ENCODE measurements at regions not wholly inside any gene's neighbourhood (a gene's known extent, or its start where the extent isn't known, plus 50 kb on each side); places are given as distances from the start of the nearest gene placed in this dataset.
"Not testable (repeated sequence)": the region's sequence is repeated elsewhere in the genome, so short reads cannot be mapped to it uniquely, and the experiment has no call there.

DNA sequence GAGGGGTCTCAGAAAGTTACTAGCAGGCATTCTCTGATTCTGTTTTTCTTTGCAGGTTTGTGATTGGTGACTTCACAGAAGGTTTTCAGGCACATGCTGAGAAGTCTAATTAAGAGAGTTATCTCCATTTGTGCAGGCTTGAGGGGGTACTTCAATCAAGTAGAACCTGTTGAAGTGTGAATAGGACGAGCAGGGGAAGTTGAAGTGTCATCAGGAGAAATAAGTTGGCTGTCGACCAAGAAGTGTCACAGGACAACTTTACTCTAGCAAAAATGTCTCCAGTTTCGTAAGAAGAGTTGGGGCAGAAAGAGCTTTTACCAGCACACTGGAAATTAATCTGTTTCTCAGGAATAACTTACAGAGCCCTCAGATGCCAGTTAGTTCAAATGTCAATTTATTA, 576.5 kb upstream of the SLITRK5 start:
- DNase-seq: peak; percentile 14

DNA sequence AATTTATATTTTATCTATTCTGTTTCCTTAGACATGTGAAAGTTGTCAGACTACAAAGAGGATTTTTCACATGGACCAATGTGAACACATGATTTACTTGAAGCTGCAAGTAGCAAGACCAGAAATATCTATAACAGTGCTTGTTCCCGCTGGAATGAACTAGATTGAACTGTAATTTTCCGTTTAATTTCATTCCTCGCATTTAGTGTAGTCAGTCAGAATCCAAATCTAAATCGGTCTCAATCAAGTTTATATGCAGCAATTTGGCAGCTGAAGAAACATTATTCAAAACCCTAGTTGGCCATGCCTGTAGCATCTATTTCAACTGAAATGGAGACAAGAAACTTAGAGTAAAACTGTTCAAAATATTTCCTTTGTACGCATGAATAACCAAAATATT, 570.7 kb upstream of the SLITRK5 start:
- no peak for DNase-seq

DNA sequence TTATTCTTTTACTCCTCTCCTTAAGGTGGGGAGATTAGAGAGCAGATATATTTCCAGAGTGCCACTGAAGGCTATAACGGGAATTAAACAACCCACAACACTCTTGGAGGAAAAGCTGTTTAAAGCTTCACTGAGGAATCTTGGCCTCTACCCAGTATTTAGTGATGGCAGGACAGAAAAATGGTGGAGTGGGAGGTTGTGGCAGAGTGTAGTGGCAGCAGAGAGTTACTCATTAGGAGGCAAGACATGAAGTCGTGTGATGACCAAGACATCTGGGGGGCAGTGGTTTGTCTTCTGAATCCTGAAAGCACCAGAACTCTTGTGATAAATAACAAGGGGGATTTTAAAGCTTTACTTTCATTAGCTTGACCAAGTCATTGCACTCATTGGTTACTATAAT, 563.5 kb upstream of the SLITRK5 start:
- no peak for DNase-seq

DNA sequence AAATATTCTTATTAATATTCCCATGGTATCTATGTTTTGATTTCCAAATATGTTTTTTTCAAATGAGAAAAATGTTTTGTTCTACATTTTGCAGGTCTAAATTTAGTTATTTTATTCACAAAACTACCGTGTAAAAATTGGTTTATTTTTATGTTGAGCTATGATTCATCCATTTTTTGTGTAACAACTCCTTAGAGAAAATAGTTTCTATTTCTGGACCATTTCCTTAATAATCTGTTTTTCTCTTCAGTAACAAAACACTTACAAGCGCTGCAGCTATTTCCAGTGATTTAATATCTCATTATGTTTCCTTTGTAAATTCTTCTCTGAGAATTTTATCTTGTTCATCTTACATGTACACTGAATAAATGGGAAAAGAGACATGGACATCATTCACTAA, 550.7 kb upstream of the SLITRK5 start:
- no peak for DNase-seq

DNA sequence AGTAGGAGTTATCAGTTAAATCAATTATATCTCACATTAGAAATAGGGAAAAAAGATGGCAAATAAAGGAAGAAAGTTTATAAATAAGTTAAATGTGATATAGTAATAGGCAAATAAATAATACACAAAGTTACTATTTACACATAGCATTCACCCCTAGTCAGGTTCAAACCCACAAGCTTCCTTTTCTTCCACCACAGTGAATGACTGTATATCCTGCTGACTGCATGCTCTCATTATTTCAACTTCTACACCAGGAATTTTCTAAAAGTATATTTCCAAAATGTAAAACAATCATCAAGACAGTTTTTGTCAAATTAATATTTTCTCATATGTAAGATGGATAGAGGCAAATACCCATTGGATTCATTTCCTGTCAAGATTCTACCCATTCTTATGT, 548.6 kb upstream of the SLITRK5 start:
- no peak for DNase-seq

DNA sequence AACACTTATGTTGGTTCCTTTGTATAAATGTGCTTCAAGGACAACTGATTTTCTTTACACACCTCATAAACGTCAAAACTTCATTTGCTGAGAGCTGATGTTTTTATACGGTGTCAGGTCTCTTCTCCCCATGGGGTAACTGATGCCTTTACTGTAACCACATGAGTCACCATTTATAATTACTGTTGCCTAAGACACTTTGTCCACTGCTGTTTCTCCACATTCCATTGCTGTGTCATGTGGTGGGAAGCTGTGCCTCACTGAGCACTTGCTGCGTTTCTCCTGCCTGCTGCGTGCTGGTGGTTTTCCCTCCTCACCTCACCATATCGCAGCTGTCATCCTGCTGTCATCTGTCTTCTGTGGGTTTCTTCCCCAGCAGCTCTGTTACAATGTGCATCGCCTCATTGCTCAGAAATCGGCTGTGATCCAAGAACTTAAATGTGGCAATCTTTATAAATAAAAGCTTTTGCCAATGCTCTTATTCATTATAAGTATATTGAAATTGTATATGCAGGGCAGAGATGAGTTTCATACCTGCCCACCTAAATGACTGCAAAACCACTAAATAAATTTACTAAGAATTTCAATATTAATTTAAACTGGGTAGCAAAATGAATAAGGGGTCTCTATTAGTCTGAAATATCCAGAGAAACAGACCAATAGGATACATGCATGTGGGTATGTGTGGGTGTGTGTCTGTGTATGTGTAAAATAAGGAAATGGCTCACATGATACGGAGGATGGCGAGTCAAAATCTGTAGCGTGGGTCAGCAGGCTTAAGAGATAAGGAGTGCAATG, 547.0 kb upstream of the SLITRK5 start:
- DNase-seq: peak; percentile 81

DNA sequence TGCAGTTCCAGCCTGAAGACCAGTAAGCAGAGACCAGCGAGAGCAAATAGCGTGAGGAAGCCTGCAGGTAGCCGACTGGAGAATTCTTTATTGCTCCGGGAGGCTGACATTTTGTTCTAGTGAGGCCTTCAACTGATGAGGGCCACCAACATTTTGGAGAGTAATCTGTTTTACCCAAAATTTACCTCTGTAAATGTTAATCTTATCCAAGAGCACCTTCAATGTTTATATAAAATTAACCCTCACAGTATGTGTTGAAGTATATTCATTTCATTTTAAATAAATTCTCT, 546.4 kb upstream of the SLITRK5 start:
- DNase-seq: no peak

DNA sequence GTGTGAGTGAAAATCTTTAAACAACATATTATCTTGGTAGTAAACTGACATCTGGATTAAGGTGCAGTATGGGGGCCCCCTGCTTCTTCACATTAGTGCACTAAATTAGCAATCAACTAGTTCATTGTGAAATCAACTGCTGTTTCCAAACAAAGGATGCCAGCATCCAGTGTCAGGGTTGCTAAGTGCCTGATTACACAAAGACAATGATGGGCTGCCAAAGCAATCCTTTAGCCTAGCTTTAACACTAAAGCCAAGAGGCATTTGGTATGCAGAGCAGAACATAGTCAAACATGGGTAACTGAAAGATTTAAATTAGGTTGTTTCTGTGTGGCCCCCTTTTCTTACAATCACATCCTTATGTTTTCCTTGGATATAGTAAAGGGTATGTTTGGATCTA, 543.1 kb upstream of the SLITRK5 start:
- no peak for DNase-seq

DNA sequence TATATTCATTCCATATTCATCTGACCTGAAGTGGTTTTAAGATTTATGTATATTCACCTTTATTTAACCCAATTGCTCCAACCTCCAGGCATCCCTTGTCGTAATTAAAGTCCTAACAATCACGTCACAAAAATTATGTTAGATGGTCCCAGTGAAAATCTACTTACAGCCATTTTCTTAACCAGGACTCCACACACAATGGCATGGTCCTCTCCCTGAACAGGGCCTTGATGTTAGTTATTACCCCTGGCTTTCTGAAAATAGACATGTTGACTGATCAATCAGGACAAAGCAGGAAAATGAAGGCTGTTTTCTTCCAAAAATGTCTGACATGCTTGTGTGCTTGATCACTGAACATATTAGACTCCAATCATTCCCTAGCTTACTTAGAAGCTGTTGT, 542.7 kb upstream of the SLITRK5 start:
- no peak for DNase-seq

DNA sequence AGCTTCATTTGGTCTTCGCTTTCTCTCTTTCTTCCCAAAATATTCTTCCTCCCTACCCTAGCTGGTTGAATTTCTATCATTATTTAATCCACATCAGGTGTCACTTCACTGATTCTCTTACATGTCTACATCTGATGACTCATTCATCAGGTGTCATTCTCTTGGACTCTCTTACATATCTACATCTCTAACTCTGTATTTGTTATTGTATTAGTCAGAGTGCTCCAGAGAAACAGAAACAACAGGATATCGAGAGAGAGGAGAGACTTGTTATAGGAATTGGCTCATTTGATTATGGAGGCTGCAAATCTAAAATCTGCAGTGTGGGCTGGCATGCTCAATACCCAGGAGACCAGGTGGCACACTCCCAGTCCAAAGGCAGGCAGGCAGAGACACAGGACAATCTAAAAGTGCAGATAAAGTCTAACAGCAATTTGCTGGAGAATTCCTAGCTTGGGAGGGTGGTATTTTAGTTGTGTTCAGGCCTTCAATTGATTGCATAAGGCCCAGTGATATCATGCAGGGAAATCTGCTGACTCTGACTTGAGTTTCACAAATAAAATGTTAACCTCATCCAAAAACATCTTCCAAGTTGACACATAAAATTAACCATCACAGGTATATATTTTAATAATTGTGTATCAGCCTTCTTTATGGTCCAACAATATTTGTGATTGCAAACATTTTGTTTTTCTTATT, 541.4 kb upstream of the SLITRK5 start:
- no peak for DNase-seq

DNA sequence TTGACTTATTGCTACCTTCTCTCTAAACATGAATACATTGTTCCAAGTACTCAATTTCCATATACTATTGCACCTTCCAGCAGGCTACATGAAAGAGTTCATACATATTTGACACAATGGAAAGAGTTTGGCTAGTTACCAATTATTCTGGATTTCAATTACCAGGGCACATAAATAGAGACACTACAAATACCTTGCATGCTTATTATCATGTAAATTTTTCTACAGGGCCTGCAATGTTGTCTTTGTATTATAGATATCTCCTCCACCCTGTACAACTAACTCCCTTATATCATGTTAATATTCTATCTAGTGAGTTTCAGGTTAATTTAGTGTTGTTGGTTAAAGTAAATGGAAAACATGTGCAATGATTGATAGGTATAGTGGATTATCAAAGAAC, 540.7 kb upstream of the SLITRK5 start:
- no peak for DNase-seq

DNA sequence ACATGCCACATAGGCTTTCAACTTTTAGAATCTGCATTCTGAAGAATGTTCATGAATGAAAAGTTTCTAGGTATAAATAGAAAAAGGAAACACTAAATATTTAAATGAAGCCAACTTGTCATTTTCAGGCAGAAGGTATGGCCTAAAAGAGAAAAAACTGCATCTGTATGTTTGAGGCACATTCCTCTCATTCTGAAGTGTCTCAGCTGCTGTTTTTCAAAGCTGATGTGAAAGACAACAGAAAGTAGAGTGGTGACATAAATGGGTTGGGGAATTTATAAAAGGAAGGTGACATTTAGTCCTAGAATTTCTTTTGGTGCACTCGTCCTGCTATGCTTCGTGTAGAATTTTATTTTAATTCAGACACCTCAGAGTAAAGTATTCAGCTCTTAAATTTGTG, 539.6 kb upstream of the SLITRK5 start:
- no peak for DNase-seq

DNA sequence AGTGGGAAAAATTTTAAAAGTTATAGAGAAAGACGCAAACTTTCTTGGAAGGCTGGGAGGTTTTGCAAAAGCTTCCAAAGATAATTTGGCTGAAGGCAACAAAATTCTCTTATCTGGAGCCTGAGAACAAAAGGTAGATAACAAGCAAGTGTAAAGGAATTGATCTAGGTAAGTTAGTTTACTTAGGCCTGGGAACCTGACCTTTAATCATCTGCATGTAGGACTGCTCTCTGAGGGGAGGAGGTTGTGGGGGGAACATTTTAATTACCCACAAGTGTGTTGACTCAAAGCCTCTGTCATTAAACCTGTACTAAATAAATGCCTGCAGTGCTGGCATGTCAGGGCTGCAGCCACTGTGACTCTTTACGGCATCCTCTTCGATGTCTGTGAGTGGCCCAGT, 532.3 kb upstream of the SLITRK5 start:
- DNase-seq: no peak

DNA sequence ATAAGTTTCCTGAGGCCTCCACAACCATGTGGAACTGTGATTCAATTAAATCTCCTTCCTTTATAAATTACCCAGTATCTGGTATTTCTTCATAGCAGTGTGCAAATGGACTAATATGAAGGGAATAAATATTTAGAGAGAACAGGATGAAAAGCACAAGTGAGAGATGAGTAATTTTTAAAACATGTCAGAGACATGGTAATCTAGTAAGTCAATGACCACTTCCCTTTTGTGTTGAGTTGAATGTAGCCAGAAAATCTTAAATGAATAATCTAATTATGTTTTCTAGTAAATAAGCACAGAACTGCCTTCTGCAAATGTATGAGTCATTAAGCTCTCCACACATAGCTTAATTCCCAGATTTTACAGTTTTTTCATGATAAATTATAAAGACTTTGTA, 524.1 kb upstream of the SLITRK5 start:
- no peak for DNase-seq

DNA sequence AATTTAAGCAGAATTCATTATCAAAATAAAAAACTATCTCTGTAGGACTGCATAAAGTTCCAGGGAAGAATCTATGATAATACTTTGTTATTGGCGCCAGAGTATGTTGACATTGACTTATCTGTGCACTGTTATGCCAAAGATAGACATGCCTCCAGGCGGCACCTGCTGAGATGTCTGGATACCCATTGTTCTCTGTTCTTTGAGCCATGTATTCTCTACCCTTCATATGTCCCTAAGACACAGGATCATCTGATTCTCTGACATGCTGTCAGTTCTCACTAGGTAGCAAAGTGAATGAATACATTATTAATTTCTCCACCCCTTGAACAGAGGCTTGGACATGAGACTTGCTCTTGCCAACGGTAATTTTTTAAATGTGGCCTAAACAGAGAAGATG, 517.8 kb upstream of the SLITRK5 start:
- no peak for DNase-seq

DNA sequence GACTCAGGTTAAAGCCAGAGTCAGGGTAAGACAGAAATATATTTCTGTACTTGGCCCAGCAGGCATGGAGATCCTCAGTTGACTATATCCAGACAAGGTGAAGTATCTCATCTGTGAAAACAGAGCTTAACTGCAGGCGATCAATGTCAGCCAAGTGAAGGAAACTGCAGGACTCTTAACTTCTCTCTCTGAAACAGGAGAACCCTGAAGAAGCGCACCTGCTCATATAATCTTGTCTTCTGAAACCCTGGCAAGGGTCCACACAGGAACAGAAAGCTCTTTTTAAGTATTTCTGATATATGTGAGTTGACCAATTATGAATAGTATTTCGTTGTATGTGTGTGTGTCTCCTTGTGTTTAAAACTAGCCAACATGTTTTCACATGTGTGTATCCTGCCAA, 504.8 kb upstream of the SLITRK5 start:
- no peak for DNase-seq

DNA sequence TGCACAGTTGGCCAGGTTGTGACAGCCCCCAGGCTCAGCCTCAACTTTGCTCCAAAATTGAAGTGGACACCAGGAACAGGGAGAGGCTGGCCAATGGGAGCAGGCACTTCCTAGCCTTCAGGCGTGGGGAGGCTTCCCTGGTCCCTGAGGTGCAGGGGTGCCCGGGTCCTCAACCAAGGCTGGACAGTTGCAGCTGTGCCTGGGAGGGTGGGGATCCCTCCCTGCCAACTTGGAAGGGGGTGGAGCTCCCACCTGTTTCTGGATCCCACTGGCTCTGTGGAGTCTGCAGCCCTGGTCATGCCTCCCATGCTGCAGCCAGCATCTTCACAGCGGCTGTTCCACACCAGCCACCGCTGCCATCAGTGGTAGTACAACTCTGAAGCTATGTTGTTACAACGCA, 502.8 kb upstream of the SLITRK5 start:
- DNase-seq: no peak

DNA sequence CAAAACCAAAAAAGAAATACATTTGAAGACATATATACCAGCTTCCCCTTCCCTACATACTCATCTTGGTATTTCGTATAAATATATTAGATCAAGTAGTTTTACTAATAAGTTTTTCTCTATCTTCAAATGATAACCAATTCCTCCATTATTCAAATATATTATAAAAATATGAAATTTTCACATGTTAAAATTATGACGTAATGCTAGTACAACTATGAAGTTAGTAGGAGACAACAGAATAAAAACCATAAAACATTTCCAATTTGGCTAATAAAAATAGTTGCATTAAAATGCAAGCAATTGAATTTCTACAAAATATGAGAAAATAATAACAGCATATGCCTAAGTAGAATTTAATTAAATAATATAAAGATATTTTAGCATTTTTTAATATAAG, 501.8 kb upstream of the SLITRK5 start:
- DNase-seq: no peak

DNA sequence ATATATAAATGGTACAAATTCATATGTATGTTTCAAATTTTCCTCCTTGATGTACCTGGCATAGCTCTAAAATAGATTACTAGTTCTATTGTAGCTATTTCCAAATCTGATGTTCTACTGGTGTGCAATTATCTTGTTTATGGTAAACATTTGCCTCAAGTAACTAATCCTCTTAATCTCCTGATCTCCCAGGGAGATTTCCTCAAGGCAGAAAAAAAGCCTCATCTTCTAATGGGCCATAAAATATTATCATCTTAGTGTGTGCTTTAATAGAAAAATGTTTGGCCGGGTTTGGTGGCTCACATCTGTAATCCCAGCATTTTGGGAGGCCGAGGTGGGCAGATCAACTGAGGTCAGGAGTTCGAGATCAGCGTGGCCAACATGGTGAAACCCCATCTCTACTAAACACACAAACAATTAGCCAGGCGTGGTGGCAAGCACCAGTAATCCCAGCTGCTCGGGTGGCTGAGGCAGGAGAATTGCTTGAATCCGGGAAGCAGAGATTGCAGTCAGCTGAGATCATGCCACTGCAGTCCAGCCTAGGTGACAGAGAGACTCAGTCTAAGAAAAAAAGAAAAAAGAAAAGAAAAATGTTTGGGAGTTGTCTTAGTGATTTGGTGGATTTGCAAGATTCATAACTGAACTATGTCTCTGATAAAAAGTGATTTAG, 498.9 kb upstream of the SLITRK5 start:
- no peak for DNase-seq

DNA sequence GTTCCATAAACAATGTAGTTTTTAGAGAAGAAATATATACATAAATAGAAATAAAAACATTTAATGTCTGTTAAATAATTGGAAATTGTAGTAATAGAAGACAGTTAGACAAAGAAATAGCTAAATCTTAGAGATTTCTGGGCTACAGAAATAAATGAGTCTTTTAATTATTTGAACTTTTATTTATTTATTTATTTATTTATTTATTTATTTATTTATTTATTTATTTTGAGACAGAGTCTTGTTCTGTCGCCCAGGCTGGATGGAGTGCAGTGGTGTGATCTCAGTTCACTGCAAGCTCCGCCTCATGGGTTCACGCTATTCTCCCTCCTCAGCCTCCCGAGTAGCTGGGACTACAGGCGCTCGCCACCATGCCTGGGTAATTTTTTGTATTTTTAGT, 486.0 kb upstream of the SLITRK5 start:
- not testable (repeated sequence) for DNase-seq

DNA sequence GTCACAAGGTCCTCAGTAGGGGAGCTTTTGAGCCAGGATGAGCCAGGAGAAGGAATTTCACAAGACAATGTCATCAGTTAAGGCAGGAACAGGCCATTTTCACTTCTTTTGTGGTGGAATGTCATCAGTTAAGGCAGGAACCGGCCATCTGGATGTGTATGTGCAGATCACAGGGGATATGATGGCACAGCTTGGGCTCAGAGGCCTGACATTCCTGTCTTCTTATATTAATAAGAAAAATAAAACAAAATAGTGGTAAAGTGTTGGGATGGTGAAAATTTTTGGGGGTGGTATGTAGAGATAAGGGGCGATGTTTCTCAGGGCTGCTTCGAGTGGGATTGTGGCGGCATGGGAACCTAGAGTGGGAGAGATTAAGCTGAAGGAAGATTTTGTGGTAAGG, 484.5 kb upstream of the SLITRK5 start:
- DNase-seq: not testable (repeated sequence)

DNA sequence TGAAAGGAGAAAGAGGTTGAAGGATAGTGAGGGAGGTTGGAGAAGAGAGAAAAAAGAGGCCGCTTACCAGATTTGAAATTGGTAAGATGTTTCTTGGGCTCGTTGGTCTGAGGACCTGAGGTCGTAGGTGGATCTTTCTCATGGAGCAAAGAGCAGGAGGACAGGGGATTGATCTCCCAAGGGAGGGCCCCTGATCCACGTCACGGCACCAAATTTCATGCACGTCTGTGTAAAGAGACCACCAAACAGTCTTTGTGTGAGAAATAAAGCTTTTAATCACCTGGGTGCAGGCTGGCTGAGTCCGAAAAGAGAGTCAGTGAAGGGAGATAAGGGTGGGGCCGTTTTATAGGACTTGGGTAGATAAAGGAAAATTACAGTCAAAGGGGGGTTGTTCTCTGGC, 479.7 kb upstream of the SLITRK5 start:
- DNase-seq: not testable (repeated sequence)

DNA sequence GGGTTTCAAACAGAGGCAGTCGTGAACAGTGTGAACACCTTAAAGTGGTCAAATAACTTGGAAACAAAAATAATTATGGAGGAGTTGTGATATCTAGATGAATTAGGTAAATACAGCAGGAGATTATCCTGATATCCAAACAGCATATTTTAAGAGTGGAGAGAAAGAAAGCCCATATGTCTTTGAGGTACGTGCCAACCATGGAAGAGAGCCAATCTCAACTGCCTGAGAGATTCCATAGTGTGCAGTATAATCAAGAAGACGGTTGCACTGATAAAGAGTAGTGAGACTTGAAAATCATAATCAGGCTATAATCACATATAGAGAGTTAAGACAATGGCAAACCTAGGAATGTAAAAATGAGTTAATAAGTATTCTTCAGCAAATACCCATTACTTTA, 472.8 kb upstream of the SLITRK5 start:
- peak; percentile 2 for DNase-seq

DNA sequence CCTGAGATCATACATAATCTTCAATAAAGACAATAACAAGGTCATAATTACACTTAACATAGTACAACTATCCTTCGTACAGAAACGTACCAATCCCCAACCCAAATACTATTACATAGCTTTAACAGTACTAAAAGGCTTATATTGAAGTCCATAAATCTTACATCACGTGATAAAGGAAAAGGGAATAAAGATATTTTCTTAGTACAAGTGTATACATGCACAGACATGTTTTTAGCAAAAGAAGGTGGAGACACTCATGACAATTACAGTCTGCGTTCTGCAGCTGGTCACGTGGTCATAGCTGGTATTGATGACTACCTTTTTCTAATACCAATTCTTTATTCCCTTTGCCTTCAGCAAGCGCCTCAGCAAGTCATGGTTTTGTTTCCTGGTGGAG, 464.5 kb upstream of the SLITRK5 start:
- no peak for DNase-seq
